Activated CD8-positive, alpha-beta memory T cell treated with anti-CD3 and anti-CD28 coated beads, Interleukin-2, amount 50 U/mL, for 4 hours (primary cell): ENCODE measurements at regions not wholly inside any gene's neighbourhood (a gene's known extent, or its start where the extent isn't known, plus 50 kb on each side); places are given as distances from the start of the nearest gene placed in this dataset.

Experiments
- DNase-seq: peaks from one replicate; pipeline ENCODE4 v3.0.0-alpha.2; 2020

- no peak for DNase-seq
Observed at GRCh38 chr2:220178991-220179695, 551.7 kb downstream of the SLC4A3 start.

- DNase-seq: no peak
Observed at GRCh38 chr2:220181165-220181564, 553.7 kb downstream of the SLC4A3 start.

- no peak for DNase-seq
Observed at GRCh38 chr2:220182790-220183189, 555.4 kb downstream of the SLC4A3 start.

- DNase-seq: no peak
Observed at GRCh38 chr2:220185766-220186305, 558.4 kb downstream of the SLC4A3 start.

GRCh38 chr2:220188031-220188430 lies 560.6 kb downstream of the SLC4A3 start:
- DNase-seq: no peak

GRCh38 chr2:220191031-220191430 lies 563.6 kb downstream of the SLC4A3 start:
- DNase-seq: no peak

GRCh38 chr2:220191737-220192136 lies 564.3 kb downstream of the SLC4A3 start:
- DNase-seq: no peak

- DNase-seq: no peak
Observed at GRCh38 chr2:220192994-220193753, 565.7 kb downstream of the SLC4A3 start.

GRCh38 chr2:220194630-220195584 lies 567.5 kb downstream of the SLC4A3 start:
- no peak for DNase-seq

GRCh38 chr2:220198896-220199295 lies 571.5 kb downstream of the SLC4A3 start:
- no peak for DNase-seq

- no peak for DNase-seq
Observed at GRCh38 chr2:220202066-220202465, 574.6 kb downstream of the SLC4A3 start.

- DNase-seq: no peak
Observed at GRCh38 chr2:220209093-220209492, 581.7 kb downstream of the SLC4A3 start.

GRCh38 chr2:220209751-220210150 lies 582.3 kb downstream of the SLC4A3 start:
- DNase-seq: no peak

GRCh38 chr2:220212296-220213080 lies 585.1 kb downstream of the SLC4A3 start:
- no peak for DNase-seq

GRCh38 chr2:220215785-220216184 lies 588.4 kb downstream of the SLC4A3 start:
- DNase-seq: no peak

- no peak for DNase-seq
Observed at GRCh38 chr2:220219371-220219770, 591.9 kb downstream of the SLC4A3 start.

- DNase-seq: no peak
Observed at GRCh38 chr2:220220009-220220408, 592.6 kb downstream of the SLC4A3 start.

GRCh38 chr2:220221992-220222391 lies 594.6 kb downstream of the SLC4A3 start:
- no peak for DNase-seq

GRCh38 chr2:220224691-220225543 lies 597.5 kb downstream of the SLC4A3 start:
- no peak for DNase-seq

- no peak for DNase-seq
Observed at GRCh38 chr2:220226076-220226475, 598.6 kb downstream of the SLC4A3 start.

- DNase-seq: no peak
Observed at GRCh38 chr2:220226546-220226945, 599.1 kb downstream of the SLC4A3 start.
